OCI-LY1 (cell line): ENCODE measurements at regions not wholly inside any gene's neighbourhood (a gene's known extent, or its start where the extent isn't known, plus 50 kb on each side); places are given as distances from the start of the nearest gene placed in this dataset.

ENCODE experiments used
- H2AFZ ChIP-seq: fragments of 200-600 bp; sonication (generic), shearing (Covaris generic); 2 replicates; pipeline ENCODE4 v1.6.0; 2014; ENCODE audit warnings: antibody characterized with exemption, mild to moderate bottlenecking, low read length
- H3F3A ChIP-seq: fragments of 200-600 bp; sonication (generic), shearing (Covaris generic); 2 replicates; pipeline ENCODE4 v1.6.0; 2014; ENCODE audit warnings: mild to moderate bottlenecking, antibody characterized with exemption, low read length, moderate library complexity; ENCODE audit not compliant: insufficient read depth
- H3K27ac ChIP-seq: fragments of 200-600 bp; sonication (generic); 2 replicates; pipeline ENCODE4 v1.5.1; 2014; ENCODE audit warnings: low read length, mixed run types, mild to moderate bottlenecking, low read depth; ENCODE audit not compliant: poor library complexity, severe bottlenecking
- H3K27me3 ChIP-seq: fragments of 200-600 bp; sonication (generic); 2 replicates; pipeline ENCODE4 v1.6.0; 2014; ENCODE audit warnings: antibody characterized with exemption, mild to moderate bottlenecking, low read length, moderate library complexity; ENCODE audit not compliant: insufficient read depth
- H3K36me3 ChIP-seq: fragments of 200-600 bp; sonication (generic); 2 replicates; pipeline ENCODE4 v1.6.1; 2014; ENCODE audit warnings: mild to moderate bottlenecking, antibody characterized with exemption, low read length, moderate library complexity, mixed read lengths; ENCODE audit not compliant: insufficient read depth
- H3K4me1 ChIP-seq: fragments of 200-600 bp; sonication (generic); 2 replicates; pipeline ENCODE4 v1.5.1; 2014; ENCODE audit warnings: mild to moderate bottlenecking, low read length, moderate library complexity; ENCODE audit not compliant: insufficient read depth, severe bottlenecking
- H3K4me2 ChIP-seq: fragments of 200-600 bp; sonication (generic), shearing (Covaris generic); 2 replicates; pipeline ENCODE4 v1.6.1; 2014; ENCODE audit warnings: low read length
- H3K4me3 ChIP-seq: fragments of 200-600 bp; sonication (generic); 2 replicates; pipeline ENCODE4 v1.5.1; 2014; ENCODE audit warnings: low read length, low read depth, mild to moderate bottlenecking, mixed read lengths; ENCODE audit not compliant: poor library complexity, severe bottlenecking
- H3K79me2 ChIP-seq: fragments of 200-600 bp; shearing (Covaris generic); 2 replicates; pipeline ENCODE4 v1.6.1; 2016; ENCODE audit warnings: mixed run types, low read length, mixed read lengths; ENCODE audit not compliant: insufficient read depth
- H3K9ac ChIP-seq: fragments of 200-600 bp; sonication (generic), shearing (Covaris generic); 2 replicates; pipeline ENCODE4 v1.6.1; 2014; ENCODE audit warnings: mild to moderate bottlenecking, low read length, mixed read lengths
- H3K9me2 ChIP-seq: fragments of 200-600 bp; sonication (generic), shearing (Covaris generic); 2 replicates; pipeline ENCODE4 v1.6.1; 2014; ENCODE audit warnings: low read depth, mild to moderate bottlenecking, low read length, mixed read lengths
- H3K9me3 ChIP-seq: fragments of 200-600 bp; shearing (Covaris generic); 2 replicates; pipeline ENCODE4 v1.6.1; 2014; ENCODE audit warnings: low read length, mixed read lengths
- H4K20me1 ChIP-seq: fragments of 200-600 bp; sonication (generic), shearing (Covaris generic); 2 replicates; pipeline ENCODE4 v1.6.0; 2016; ENCODE audit warnings: mild to moderate bottlenecking, low read length; ENCODE audit not compliant: insufficient read depth
- CTCF ChIP-seq: fragments of 200-600 bp; sonication (generic), shearing (Covaris generic); IDR thresholded peaks from 2 replicates; pipeline ENCODE4 v1.5.1; 2017; ENCODE audit warnings: mild to moderate bottlenecking, antibody characterized with exemption, low read length, moderate library complexity, mixed read lengths
- EZH2 ChIP-seq: fragments of 200-600 bp; sonication (generic), shearing (Covaris generic); IDR thresholded peaks from 2 replicates; pipeline ENCODE4 v1.8.0; 2017; ENCODE audit warnings: borderline replicate concordance, mixed run types, mild to moderate bottlenecking, antibody characterized with exemption, low read length, moderate library complexity, mixed read lengths

GRCh38 chr7:155947051-155947450 is 134.8 kb upstream of the SHH start:
- Histone ChIP-seq H3K9ac (no peak overlapping the region), H2AFZ (no peak overlapping the region), H3K9me2 (no peaks in the 10 kb centered on the region), H3F3A (no peaks in the 10 kb centered on the region), H3K36me3 (no peaks in the 10 kb centered on the region), H3K4me3 (no peak overlapping the region), H4K20me1 (no peaks in the 10 kb centered on the region), H3K9me3 (no peaks in the 10 kb centered on the region), H3K4me1 (no peaks in the 10 kb centered on the region), H3K27ac (no peak overlapping the region), H3K27me3 (peaks cover 5% of the 10 kb centered on the region; the same call in 1 of the 2 replicates), H3K79me2 (no peaks in the 10 kb centered on the region), H3K4me2 (no peak overlapping the region)
- TF ChIP-seq CTCF (no peak), EZH2 (no peak)

DNA sequence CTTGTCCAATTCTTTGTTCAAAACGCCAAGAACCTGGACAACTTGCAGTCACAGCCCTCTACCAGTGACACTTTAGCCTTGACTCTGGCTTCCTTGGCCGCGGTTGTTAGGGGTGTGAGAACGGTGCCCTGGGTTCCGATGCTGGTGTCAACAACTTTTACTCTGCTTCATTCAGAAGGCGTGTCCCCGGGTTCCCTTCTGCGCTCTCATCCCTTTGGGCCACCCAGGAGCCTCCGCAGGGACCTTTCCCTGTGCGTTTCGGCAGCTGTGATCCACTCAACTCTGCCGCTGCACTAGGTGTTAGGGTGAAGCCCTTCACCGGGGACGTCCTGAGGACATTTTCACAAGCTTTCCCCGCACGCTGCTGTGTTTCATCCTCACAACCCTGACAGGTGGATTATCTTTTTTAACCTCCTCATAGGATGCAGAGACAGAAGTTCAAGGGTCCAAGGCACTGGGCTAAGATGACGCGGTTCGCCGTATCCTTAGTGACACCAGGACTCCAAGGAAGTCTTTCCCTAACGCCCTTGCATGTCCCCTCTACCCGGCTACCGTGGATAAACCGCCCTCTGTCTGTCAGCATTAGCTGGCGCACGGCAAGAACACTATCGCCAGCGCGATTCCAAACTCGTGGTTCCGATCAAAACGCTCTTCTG is 133.5 kb upstream of the SHH start:
- Histone ChIP-seq H4K20me1 (no peaks in the 10 kb centered on the region), H3F3A (no peaks in the 10 kb centered on the region), H3K9me3 (no peaks in the 10 kb centered on the region), H3K4me1 (no peaks in the 10 kb centered on the region), H3K4me3 (no peak overlapping the region), H3K79me2 (no peaks in the 10 kb centered on the region), H3K9ac (no peak overlapping the region), H3K4me2 (no peak overlapping the region), H3K36me3 (no peaks in the 10 kb centered on the region), H3K9me2 (no peaks in the 10 kb centered on the region), H2AFZ (no peak overlapping the region), H3K27ac (no peak overlapping the region), H3K27me3 (no peaks in the 10 kb centered on the region)
- TF ChIP-seq EZH2 (no peak), CTCF (no peak)

- Histone ChIP-seq H3K9ac (no peak overlapping the region), H3K9me3 (no peaks in the 10 kb centered on the region), H3K36me3 (no peaks in the 10 kb centered on the region), H3K79me2 (no peaks in the 10 kb centered on the region), H3K4me2 (no peak overlapping the region), H2AFZ (no peak overlapping the region), H3K9me2 (no peaks in the 10 kb centered on the region), H3K27me3 (no peaks in the 10 kb centered on the region), H3K27ac (no peak overlapping the region), H3K4me3 (no peak overlapping the region), H3K4me1 (no peaks in the 10 kb centered on the region), H3F3A (no peaks in the 10 kb centered on the region), H4K20me1 (no peaks in the 10 kb centered on the region)
- TF ChIP-seq EZH2 (no peak), CTCF (no peak)
Measured at GRCh38 chr7:155944901-155945300, 132.6 kb upstream of the SHH start.
